ENCODE measurements at regions not wholly inside any gene's neighbourhood (a gene's known extent, or its start where the extent isn't known, plus 50 kb on each side); places are given as distances from the start of the nearest gene placed in this dataset.

DNA sequence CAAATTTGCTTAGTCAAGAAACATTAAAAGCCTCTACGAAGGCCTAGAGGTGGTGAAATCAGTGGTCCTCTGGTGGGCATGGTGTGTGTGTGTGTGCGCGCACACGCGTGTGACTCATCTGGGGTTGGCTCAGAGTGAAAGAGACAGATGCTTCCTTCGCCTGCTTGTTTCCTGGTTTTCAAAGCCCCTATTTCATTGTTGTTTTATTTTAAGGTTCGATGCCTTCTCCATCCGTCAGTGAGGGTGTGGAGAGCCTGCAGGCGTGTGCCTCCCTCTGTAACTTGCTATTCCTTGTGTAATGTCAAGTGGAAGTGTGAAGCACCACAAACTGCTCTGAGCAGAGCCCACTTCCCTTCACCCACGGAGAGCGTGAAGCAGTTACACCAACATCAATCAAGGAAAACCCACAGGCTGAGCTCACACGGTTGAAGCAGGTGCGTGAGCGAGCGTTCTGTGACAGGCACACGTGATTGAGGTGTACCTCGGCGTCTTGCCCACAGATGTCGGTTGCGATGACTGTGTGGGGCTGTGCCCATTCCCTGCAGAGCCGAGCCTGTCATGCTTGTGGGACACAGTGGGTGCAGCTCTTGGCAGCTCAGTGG is 233.9 kb downstream of the PRL start:
- TF ChIP-seq CTCF (IDR thresholded peaks at IDR 0.05): no peak
- no peak for TF ChIP-seq TAF1 (IDR thresholded peaks at IDR 0.05; ENCODE audit: borderline replicate concordance, low read depth, low read length)
- no peak for TF ChIP-seq RXRA (IDR thresholded peaks at IDR 0.05; ENCODE audit: borderline replicate concordance, low read depth)
- TF ChIP-seq MXI1 (IDR thresholded peaks at IDR 0.05; ENCODE audit: low read depth, low read length): no peak
- no peak for TF ChIP-seq ZBTB33 (IDR thresholded peaks at IDR 0.05; ENCODE audit: borderline replicate concordance, low read depth)
- TF ChIP-seq POLR2AphosphoS5 (IDR thresholded peaks at IDR 0.05; ENCODE audit: low read depth, low read length): no peak
- TF ChIP-seq GABPA (IDR thresholded peaks at IDR 0.05; ENCODE audit: low read depth): no peak
- no peak for TF ChIP-seq USF2 (IDR thresholded peaks at IDR 0.05; ENCODE audit: borderline replicate concordance, low read depth, low read length)
